ENCODE measurements at regions not wholly inside any gene's neighbourhood (a gene's known extent, or its start where the extent isn't known, plus 50 kb on each side); places are given as distances from the start of the nearest gene placed in this dataset.

GRCh38 chr2:59684771-59685166, 868.7 kb downstream of the BCL11A start:
- POLR2A ChIA-PET, result no interaction called here
- no peak overlapping the region for H3K27ac Mint-ChIP-seq
- H3K9me3 Mint-ChIP-seq, result peaks cover 0 to 14% (median 4%) of the 10 kb centered on the region in 11 donors
- H3K36me3 Mint-ChIP-seq, result no peaks in the 10 kb centered on the region
- Histone ChIP-seq H3K27ac (ENCODE audit: low read depth, low read length) (no peak overlapping the region), H3K27me3 (ENCODE audit: control insufficient read depth in 2 of 2, insufficient read depth in 2 of 2, low read length in 2 of 2) (no peaks in the 10 kb centered on the region), H3K4me3 (ENCODE audit: low read length) (no peak overlapping the region), H3K4me1 (ENCODE audit: control insufficient read depth in 2 of 2, insufficient read depth in 2 of 2, low read length in 2 of 2) (no peaks in the 10 kb centered on the region), H3K36me3 (ENCODE audit: control insufficient read depth in 2 of 3, insufficient read depth in 3 of 3, low read length in 3 of 3) (no peaks in the 10 kb centered on the region), H3K9me3 (ENCODE audit: control insufficient read depth in 2 of 3, low read length in 3 of 3) (no peaks in the 10 kb centered on the region)
- H3K4me3 Mint-ChIP-seq, result no peak overlapping the region
- ATAC-seq (no peak), DNase-seq (no peak)
- H3K4me1 Mint-ChIP-seq, result no peaks in the 10 kb centered on the region
- CTCF ChIA-PET, result no interaction called here
- intact Hi-C loops (cut with micrococcal nuclease), result no loop called here
- peaks cover 0 to 20% (median 8%) of the 10 kb centered on the region in 5 donors for H3K27me3 Mint-ChIP-seq

GRCh38 chr2:59684116-59684770, 869.2 kb downstream of the BCL11A start:
- no peak overlapping the region for H3K27ac ChIP-seq (ENCODE audit: low read depth, low read length)
- H3K36me3 Mint-ChIP-seq, result no peaks in the 10 kb centered on the region
- no peak overlapping the region for H3K27ac Mint-ChIP-seq
- POLR2A ChIA-PET, result no interaction called here
- H3K9me3 Mint-ChIP-seq, result peaks cover 0 to 14% (median 4%) of the 10 kb centered on the region in 11 donors
- no peaks in the 10 kb centered on the region for H3K4me1 ChIP-seq (ENCODE audit: control insufficient read depth in 2 of 2, insufficient read depth in 2 of 2, low read length in 2 of 2)
- no peaks in the 10 kb centered on the region for H3K27me3 ChIP-seq (ENCODE audit: control insufficient read depth in 2 of 2, insufficient read depth in 2 of 2, low read length in 2 of 2)
- H3K4me3 Mint-ChIP-seq, result no peak overlapping the region
- intact Hi-C loops (cut with micrococcal nuclease), result no loop called here
- no peaks in the 10 kb centered on the region for H3K4me1 Mint-ChIP-seq
- DNase-seq, result peak in 2 of 9 donors; percentile 0 to 8
- no peaks in the 10 kb centered on the region for H3K9me3 ChIP-seq (ENCODE audit: control insufficient read depth in 2 of 3, low read length in 3 of 3)
- H3K36me3 ChIP-seq (ENCODE audit: control insufficient read depth in 2 of 3, insufficient read depth in 3 of 3, low read length in 3 of 3), result no peaks in the 10 kb centered on the region
- H3K27me3 Mint-ChIP-seq, result peaks cover 0 to 20% (median 8%) of the 10 kb centered on the region in 5 donors
- ATAC-seq, result no peak
- H3K4me3 ChIP-seq (ENCODE audit: low read length), result no peak overlapping the region
- CTCF ChIA-PET, result interaction anchor here (0.7 kb wide), 1 partner anchor 146 kb away, joined by 3 read pairs; no protein-coding TSS in a partner anchor

GRCh38 chr2:59680863-59681262, 872.6 kb downstream of the BCL11A start:
- H3K27me3 ChIP-seq (ENCODE audit: control insufficient read depth in 2 of 2, insufficient read depth in 2 of 2, low read length in 2 of 2), result no peaks in the 10 kb centered on the region
- no peak overlapping the region for H3K27ac Mint-ChIP-seq
- DNase-seq (no peak), ATAC-seq (no peak)
- H3K36me3 Mint-ChIP-seq, result no peaks in the 10 kb centered on the region
- no peaks in the 10 kb centered on the region for H3K36me3 ChIP-seq (ENCODE audit: control insufficient read depth in 2 of 3, insufficient read depth in 3 of 3, low read length in 3 of 3)
- intact Hi-C loops (cut with micrococcal nuclease), result no loop called here
- H3K4me1 ChIP-seq (ENCODE audit: control insufficient read depth in 2 of 2, insufficient read depth in 2 of 2, low read length in 2 of 2), result no peaks in the 10 kb centered on the region
- CTCF ChIA-PET, result no interaction called here
- H3K4me3 ChIP-seq (ENCODE audit: low read length), result no peak overlapping the region
- peaks cover 0 to 17% (median 5%) of the 10 kb centered on the region in 5 donors for H3K27me3 Mint-ChIP-seq
- no peaks in the 10 kb centered on the region for H3K9me3 ChIP-seq (ENCODE audit: control insufficient read depth in 2 of 3, low read length in 3 of 3)
- no peak overlapping the region for H3K27ac ChIP-seq (ENCODE audit: low read depth, low read length)
- H3K9me3 Mint-ChIP-seq, result peaks cover 0 to 9% (median 2%) of the 10 kb centered on the region in 11 donors
- H3K4me1 Mint-ChIP-seq, result no peaks in the 10 kb centered on the region
- H3K4me3 Mint-ChIP-seq, result no peak overlapping the region
- POLR2A ChIA-PET, result no interaction called here

GRCh38 chr2:59677158-59677557, 876.3 kb downstream of the BCL11A start:
- H3K36me3 ChIP-seq (ENCODE audit: control insufficient read depth in 2 of 3, insufficient read depth in 3 of 3, low read length in 3 of 3), result no peaks in the 10 kb centered on the region
- no peak overlapping the region for H3K4me3 ChIP-seq (ENCODE audit: low read length)
- H3K27me3 Mint-ChIP-seq, result no peaks in the 10 kb centered on the region
- H3K4me1 ChIP-seq (ENCODE audit: control insufficient read depth in 2 of 2, insufficient read depth in 2 of 2, low read length in 2 of 2), result no peaks in the 10 kb centered on the region
- no peaks in the 10 kb centered on the region for H3K9me3 ChIP-seq (ENCODE audit: control insufficient read depth in 2 of 3, low read length in 3 of 3)
- intact Hi-C loops (cut with micrococcal nuclease), result no loop called here
- no peak overlapping the region for H3K27ac ChIP-seq (ENCODE audit: low read depth, low read length)
- ChIA-PET POLR2A (no interaction called here), CTCF (no interaction called here)
- no peaks in the 10 kb centered on the region for H3K27me3 ChIP-seq (ENCODE audit: control insufficient read depth in 2 of 2, insufficient read depth in 2 of 2, low read length in 2 of 2)
- no peaks in the 10 kb centered on the region for H3K4me1 Mint-ChIP-seq
- H3K9me3 Mint-ChIP-seq, result peaks cover 0 to 6% (median 0%) of the 10 kb centered on the region in 11 donors
- H3K36me3 Mint-ChIP-seq, result no peaks in the 10 kb centered on the region
- no peak overlapping the region for H3K4me3 Mint-ChIP-seq
- peak; percentile 41 for ATAC-seq
- no peak overlapping the region for H3K27ac Mint-ChIP-seq
- no peak for DNase-seq

- Mint-ChIP-seq H3K4me1 (no peaks in the 10 kb centered on the region), H3K27ac (no peak overlapping the region), H3K36me3 (no peaks in the 10 kb centered on the region), H3K9me3 (no peaks in the 10 kb centered on the region), H3K27me3 (no peaks in the 10 kb centered on the region), H3K4me3 (no peak overlapping the region)
- Histone ChIP-seq H3K4me1 (ENCODE audit: control insufficient read depth in 2 of 2, insufficient read depth in 2 of 2, low read length in 2 of 2) (no peaks in the 10 kb centered on the region), H3K36me3 (ENCODE audit: control insufficient read depth in 2 of 3, insufficient read depth in 3 of 3, low read length in 3 of 3) (no peaks in the 10 kb centered on the region), H3K27me3 (ENCODE audit: control insufficient read depth in 2 of 2, insufficient read depth in 2 of 2, low read length in 2 of 2) (no peaks in the 10 kb centered on the region), H3K4me3 (ENCODE audit: low read length) (no peak overlapping the region), H3K27ac (ENCODE audit: low read depth, low read length) (no peak overlapping the region), H3K9me3 (ENCODE audit: control insufficient read depth in 2 of 3, low read length in 3 of 3) (no peaks in the 10 kb centered on the region)
- DNase-seq (no peak), ATAC-seq (no peak)
- intact Hi-C loops (cut with micrococcal nuclease), result no loop called here
- ChIA-PET POLR2A (no interaction called here), CTCF (no interaction called here)
These were observed 879.4 kb downstream of the BCL11A start for GRCh38 chr2:59674100-59674499.

- Mint-ChIP-seq H3K4me3 (no peak overlapping the region), H3K27ac (no peak overlapping the region), H3K4me1 (no peaks in the 10 kb centered on the region), H3K36me3 (no peaks in the 10 kb centered on the region), H3K27me3 (no peaks in the 10 kb centered on the region), H3K9me3 (peaks cover 0 to 2% (median 0%) of the 10 kb centered on the region in 11 donors)
- Histone ChIP-seq H3K27me3 (ENCODE audit: control insufficient read depth in 2 of 2, insufficient read depth in 2 of 2, low read length in 2 of 2) (no peaks in the 10 kb centered on the region), H3K27ac (ENCODE audit: low read depth, low read length) (no peak overlapping the region), H3K36me3 (ENCODE audit: control insufficient read depth in 2 of 3, insufficient read depth in 3 of 3, low read length in 3 of 3) (no peaks in the 10 kb centered on the region), H3K4me1 (ENCODE audit: control insufficient read depth in 2 of 2, insufficient read depth in 2 of 2, low read length in 2 of 2) (no peaks in the 10 kb centered on the region), H3K9me3 (ENCODE audit: control insufficient read depth in 2 of 3, low read length in 3 of 3) (no peaks in the 10 kb centered on the region), H3K4me3 (ENCODE audit: low read length) (no peak overlapping the region)
- ChIA-PET POLR2A (no interaction called here), CTCF (no interaction called here)
- DNase-seq, result no peak
- intact Hi-C loops (cut with micrococcal nuclease), result no loop called here
- ATAC-seq, result no peak
These were observed 888.4 kb downstream of the BCL11A start for GRCh38 chr2:59665021-59665420.

GRCh38 chr2:59662127-59662861, 891.2 kb downstream of the BCL11A start:
- intact Hi-C loops (cut with micrococcal nuclease), result no loop called here
- CTCF ChIA-PET, result no interaction called here
- H3K9me3 ChIP-seq (ENCODE audit: control insufficient read depth in 2 of 3, low read length in 3 of 3), result no peaks in the 10 kb centered on the region
- no peaks in the 10 kb centered on the region for H3K4me1 ChIP-seq (ENCODE audit: control insufficient read depth in 2 of 2, insufficient read depth in 2 of 2, low read length in 2 of 2)
- no peak for ATAC-seq
- H3K27ac Mint-ChIP-seq, result no peak overlapping the region
- no peaks in the 10 kb centered on the region for H3K36me3 Mint-ChIP-seq
- no peak for DNase-seq
- no peaks in the 10 kb centered on the region for H3K27me3 ChIP-seq (ENCODE audit: control insufficient read depth in 2 of 2, insufficient read depth in 2 of 2, low read length in 2 of 2)
- peaks cover 0 to 2% (median 0%) of the 10 kb centered on the region in 11 donors for H3K9me3 Mint-ChIP-seq
- no peak overlapping the region for H3K4me3 Mint-ChIP-seq
- no peaks in the 10 kb centered on the region for H3K36me3 ChIP-seq (ENCODE audit: control insufficient read depth in 2 of 3, insufficient read depth in 3 of 3, low read length in 3 of 3)
- H3K4me1 Mint-ChIP-seq, result no peaks in the 10 kb centered on the region
- H3K4me3 ChIP-seq (ENCODE audit: low read length), result no peak overlapping the region
- H3K27me3 Mint-ChIP-seq, result no peaks in the 10 kb centered on the region
- POLR2A ChIA-PET, result no interaction called here
- H3K27ac ChIP-seq (ENCODE audit: low read depth, low read length), result no peak overlapping the region

All from naive thymus-derived CD4-positive, alpha-beta T cell (primary cell).